Dermis blood vessel endothelial cell (primary cell): ENCODE measurements at regions not wholly inside any gene's neighbourhood (a gene's known extent, or its start where the extent isn't known, plus 50 kb on each side); places are given as distances from the start of the nearest gene placed in this dataset.

Source experiments
- DNase-seq: peaks from one replicate; pipeline ENCODE4 v3.0.0; 2010

DNA sequence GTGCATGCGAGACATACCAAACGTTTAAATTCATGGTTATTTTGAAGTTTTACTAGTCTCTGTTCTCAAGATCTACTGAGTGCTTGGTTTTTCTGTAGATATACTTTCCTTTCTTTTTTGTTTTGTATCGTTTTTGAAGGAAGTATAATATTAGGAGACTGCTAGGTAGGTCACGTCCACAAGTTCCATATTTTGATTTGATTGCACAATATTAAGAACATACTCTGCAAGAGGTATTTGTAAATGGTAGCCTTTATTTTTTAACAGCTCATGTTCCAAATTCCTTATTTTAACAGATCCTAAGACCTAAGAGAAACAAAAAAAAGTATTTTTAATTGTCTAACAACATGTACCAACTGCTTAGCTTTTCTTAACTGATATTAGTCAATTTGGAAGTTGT is 156.7 kb downstream of the SERPINI1 start:
- DNase-seq = no peak

GRCh38 chr3:167887096-167887495 is 151.6 kb downstream of the SERPINI1 start:
- no peak for DNase-seq

DNA sequence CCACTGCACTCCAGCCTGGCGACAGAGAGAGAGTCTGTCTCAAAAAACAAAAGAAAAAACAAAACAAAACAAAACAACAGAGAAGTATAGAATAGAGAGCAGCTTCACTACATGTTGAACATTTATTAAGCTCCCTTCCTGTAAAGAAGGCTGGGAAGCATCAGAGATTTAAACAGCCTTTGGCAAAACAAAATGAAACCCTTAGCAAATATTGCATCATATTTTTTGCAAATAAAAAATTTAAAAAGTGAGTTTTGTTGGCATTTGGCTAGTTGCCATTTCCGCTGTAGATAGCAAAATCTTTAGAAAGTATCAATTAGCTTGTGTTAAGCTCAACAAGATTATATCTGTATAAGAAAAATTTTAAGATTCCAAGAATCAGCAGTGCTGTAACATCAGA is 151.2 kb downstream of the SERPINI1 start:
- no peak for DNase-seq

GRCh38 chr3:167885277-167885676 is 149.8 kb downstream of the SERPINI1 start:
- DNase-seq = no peak

GRCh38 chr3:167884481-167884880 is 149.0 kb downstream of the SERPINI1 start:
- no peak for DNase-seq

- DNase-seq = no peak
Observed at GRCh38 chr3:167883452-167883851, 147.9 kb downstream of the SERPINI1 start.

DNA sequence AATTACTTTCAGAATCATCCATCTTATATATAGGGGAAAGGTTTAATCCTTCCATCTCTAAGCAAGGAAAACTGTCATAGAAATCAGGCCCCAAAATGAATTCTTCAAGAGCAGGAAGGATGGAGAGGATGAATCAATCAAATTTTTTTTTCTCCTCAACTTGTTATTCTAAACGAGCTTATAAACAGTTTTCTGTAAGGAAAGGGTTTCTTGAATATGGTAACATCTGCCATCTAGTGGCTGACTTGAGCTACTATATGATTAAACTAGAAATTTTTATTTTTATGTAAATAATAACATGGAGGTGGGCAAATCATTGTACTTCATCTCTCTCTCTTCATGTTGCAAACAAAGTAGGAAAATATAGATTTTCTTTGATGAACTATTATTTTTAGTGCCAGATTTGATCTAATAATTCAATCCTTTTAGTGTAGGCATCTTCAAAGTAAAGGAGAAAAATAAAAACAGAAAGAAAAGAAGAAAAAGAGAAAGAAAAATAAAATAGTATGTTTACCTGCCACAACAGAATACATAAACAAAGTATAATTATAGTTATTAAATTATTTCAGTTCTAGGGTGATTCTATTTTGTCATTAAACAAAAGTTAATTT is 146.6 kb downstream of the SERPINI1 start:
- peak; percentile 63 for DNase-seq

- DNase-seq = no peak
Observed at GRCh38 chr3:167880183-167880582, 144.7 kb downstream of the SERPINI1 start.

DNA sequence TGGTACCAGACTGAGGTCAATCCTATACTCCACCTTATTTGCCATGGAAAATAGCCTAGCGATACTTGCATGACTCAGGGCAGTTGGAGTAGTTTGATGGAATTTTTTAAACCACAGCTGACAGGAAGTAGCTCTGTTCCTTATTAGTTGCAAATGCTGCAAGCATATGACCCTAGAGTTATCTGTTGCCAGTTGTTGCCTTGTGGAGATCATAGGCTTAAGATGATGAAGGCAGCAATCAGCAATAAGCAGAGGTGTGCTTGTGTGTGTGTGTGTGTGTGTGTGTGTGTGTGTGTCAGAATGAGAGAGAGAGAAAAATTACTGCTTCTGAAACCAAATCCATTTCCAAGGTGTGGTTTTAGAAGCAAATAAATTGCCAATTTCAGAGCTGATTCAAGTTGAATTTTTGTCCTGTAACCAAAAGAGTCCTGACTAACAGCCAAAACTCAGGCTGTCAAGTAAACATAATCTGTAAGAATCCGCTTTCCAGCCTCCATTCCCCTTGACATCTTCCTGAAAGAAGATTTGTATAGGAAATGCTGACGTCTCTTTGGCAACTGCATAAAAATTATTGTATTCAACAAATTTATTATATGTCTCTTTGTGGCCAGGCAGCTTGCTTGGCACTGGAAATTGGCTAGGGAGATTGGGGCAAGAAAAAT is 141.2 kb downstream of the SERPINI1 start:
- DNase-seq = peak; percentile 12
